Neural cell (in vitro differentiated cells): ENCODE measurements at regions not wholly inside any gene's neighbourhood (a gene's known extent, or its start where the extent isn't known, plus 50 kb on each side); places are given as distances from the start of the nearest gene placed in this dataset.

Experiments used
- H2AFZ ChIP-seq: fragments of 200-600, 300-800 bp; sonication (generic), shearing (Covaris generic); 2 replicates; pipeline ENCODE4 v1.6.0; 2014; ENCODE audit warnings: low read depth, mild to moderate bottlenecking, antibody characterized with exemption, low read length, moderate library complexity
- H3F3A ChIP-seq: fragments of 200-600 bp; shearing (Covaris generic); 2 replicates; pipeline ENCODE4 v1.6.1; 2016; ENCODE audit warnings: mild to moderate bottlenecking, moderate library complexity, mixed read lengths, antibody characterized with exemption, low read length; ENCODE audit not compliant: insufficient read depth, poor library complexity, severe bottlenecking
- H3K27ac ChIP-seq: fragments of 200-600, 300-800 bp; sonication (generic), shearing (Covaris generic); 2 replicates; pipeline ENCODE4 v1.5.1; 2014; ENCODE audit warnings: mild to moderate bottlenecking, low read length, moderate library complexity
- H3K27me3 ChIP-seq: fragments of 300-800, 200-600 bp; sonication (generic), shearing (Covaris generic); 2 replicates; pipeline ENCODE4 v1.6.0; 2014; ENCODE audit warnings: mild to moderate bottlenecking, low read depth, low read length, moderate library complexity; ENCODE audit not compliant: insufficient read depth
- H3K36me3 ChIP-seq: fragments of 300-800, 200-600 bp; sonication (generic), shearing (Covaris generic); 2 replicates; pipeline ENCODE4 v1.5.1; 2014; ENCODE audit warnings: mild to moderate bottlenecking, antibody characterized with exemption, low read length, moderate library complexity; ENCODE audit not compliant: insufficient read depth
- H3K4me2 ChIP-seq: fragments of 300-800, 200-600 bp; sonication (generic), shearing (Covaris generic); 2 replicates; pipeline ENCODE4 v1.6.0; 2014; ENCODE audit warnings: mild to moderate bottlenecking, low read length
- H3K4me3 ChIP-seq: fragments of 300-800, 200-600 bp; sonication (generic), shearing (Covaris generic); 2 replicates; pipeline ENCODE4 v1.5.1; 2014; ENCODE audit warnings: mild to moderate bottlenecking, low read length, moderate library complexity
- H3K79me2 ChIP-seq: fragments of 200-600 bp; shearing (Covaris generic); replicated peaks from 2 replicates; pipeline ENCODE4 v1.6.0; 2014; ENCODE audit warnings: mild to moderate bottlenecking, low read length, moderate library complexity; ENCODE audit not compliant: insufficient read depth
- H3K9ac ChIP-seq: fragments of 300-800, 200-600 bp; sonication (generic), shearing (Covaris generic); 2 replicates; pipeline ENCODE4 v1.6.1; 2016; ENCODE audit warnings: mild to moderate bottlenecking, low read length, mixed read lengths
- H3K9me2 ChIP-seq: fragments of 200-600 bp; shearing (Covaris generic); 2 replicates; pipeline ENCODE4 v1.6.1; 2016; ENCODE audit warnings: mild to moderate bottlenecking, low read length, mixed read lengths; ENCODE audit not compliant: insufficient read depth
- H3K9me3 ChIP-seq: fragments of 200-600, 300-800 bp; sonication (generic), shearing (Covaris generic); 2 replicates; pipeline ENCODE4 v1.6.1; 2016; ENCODE audit warnings: mild to moderate bottlenecking, mixed run types, low read length, moderate library complexity, mixed read lengths
- H4K20me1 ChIP-seq: fragments of 200-600 bp; shearing (Covaris generic); 2 replicates; pipeline ENCODE4 v1.6.1; 2016; ENCODE audit warnings: mild to moderate bottlenecking, mixed run types; ENCODE audit not compliant: insufficient read depth
- EP300 ChIP-seq: fragments of 450-650 bp; conservative IDR thresholded peaks from 2 replicates; pipeline ENCODE4 v1.6.1; 2014; ENCODE audit warnings: antibody characterized with exemption, mild to moderate bottlenecking, moderate library complexity; ENCODE audit not compliant: poor library complexity, severe bottlenecking
- EZH2 ChIP-seq: fragments of 200-600, 300-800 bp; shearing (Covaris generic), sonication (generic); IDR thresholded peaks from 2 replicates; pipeline ENCODE4 v1.6.1; 2014; ENCODE audit warnings: antibody characterized with exemption, low read length, borderline replicate concordance, mild to moderate bottlenecking; ENCODE audit not compliant: insufficient read depth, poor library complexity, severe bottlenecking
- MXI1 ChIP-seq: fragments of 450-650 bp; conservative IDR thresholded peaks from 2 replicates; pipeline ENCODE4 v1.6.1; 2014; ENCODE audit warnings: antibody characterized with exemption, mild to moderate bottlenecking; ENCODE audit not compliant: poor library complexity, severe bottlenecking
- POLR2AphosphoS5 ChIP-seq: IDR thresholded peaks from 2 replicates; pipeline ENCODE4 v1.6.1; 2012
- RAD21 ChIP-seq: fragments of 450-650 bp; conservative IDR thresholded peaks from 2 replicates; pipeline ENCODE4 v1.6.1; 2014; ENCODE audit warnings: antibody characterized with exemption, mild to moderate bottlenecking, moderate library complexity
- SMC3 ChIP-seq: fragments of 450-650 bp; conservative IDR thresholded peaks from 2 replicates; pipeline ENCODE4 v1.6.1; 2014; ENCODE audit warnings: antibody characterized with exemption, mild to moderate bottlenecking, moderate library complexity; ENCODE audit not compliant: poor library complexity
- TAF1 ChIP-seq: IDR thresholded peaks from 2 replicates; pipeline ENCODE4 v1.6.1; 2012; ENCODE audit warnings: low read depth
- TF ChIP-seq, protein P1 (sequence below): fragments of 450-650 bp; IDR thresholded peaks from 2 replicates; pipeline ENCODE4 v1.5.1; 2014; ENCODE audit warnings: antibody characterized with exemption, mild to moderate bottlenecking, moderate library complexity; ENCODE audit not compliant: poor library complexity, severe bottlenecking
- TF ChIP-seq, protein P2 (sequence below): IDR thresholded peaks from 2 replicates; pipeline ENCODE4 v1.6.1; 2012; ENCODE audit warnings: borderline replicate concordance

DNA sequence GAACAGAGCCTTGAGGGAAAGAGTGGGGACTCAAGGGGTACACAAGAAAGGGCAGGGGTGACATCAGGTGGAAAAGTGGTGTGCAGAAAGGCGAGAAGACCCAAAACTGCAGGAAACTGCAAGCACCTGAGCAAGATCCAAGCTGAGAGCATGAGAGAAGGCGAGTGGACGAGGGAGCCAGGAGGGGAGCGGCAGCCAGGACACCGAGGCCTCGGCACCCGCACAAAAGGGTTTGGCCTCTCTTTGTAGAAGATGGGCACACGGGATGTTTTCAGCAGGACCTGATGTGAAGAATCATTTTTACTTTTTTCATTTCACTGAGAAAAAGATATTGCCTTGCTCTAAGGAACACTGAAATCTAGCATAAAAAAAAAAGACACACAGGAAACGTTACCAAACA, 82.1 kb upstream of the FOXQ1 start:
- Histone ChIP-seq H2AFZ (no peak overlapping the region), H3K36me3 (no peaks in the 10 kb centered on the region), H3K27ac (no peak overlapping the region), H3K9ac (no peak overlapping the region), H3K4me2 (no peak overlapping the region), H4K20me1 (no peaks in the 10 kb centered on the region), H3K4me3 (no peak overlapping the region), H3K79me2 (no peaks in the 10 kb centered on the region), H3F3A (no peaks in the 10 kb centered on the region), H3K27me3 (no peaks in the 10 kb centered on the region), H3K9me2 (no peaks in the 10 kb centered on the region), H3K9me3 (no peaks in the 10 kb centered on the region)
- TF ChIP-seq RAD21 (no peak), EP300 (no peak), POLR2AphosphoS5 (no peak), TAF1 (no peak), SMC3 (no peak), MXI1 (no peak), EZH2 (no peak)
- TF ChIP-seq, protein P1, sequence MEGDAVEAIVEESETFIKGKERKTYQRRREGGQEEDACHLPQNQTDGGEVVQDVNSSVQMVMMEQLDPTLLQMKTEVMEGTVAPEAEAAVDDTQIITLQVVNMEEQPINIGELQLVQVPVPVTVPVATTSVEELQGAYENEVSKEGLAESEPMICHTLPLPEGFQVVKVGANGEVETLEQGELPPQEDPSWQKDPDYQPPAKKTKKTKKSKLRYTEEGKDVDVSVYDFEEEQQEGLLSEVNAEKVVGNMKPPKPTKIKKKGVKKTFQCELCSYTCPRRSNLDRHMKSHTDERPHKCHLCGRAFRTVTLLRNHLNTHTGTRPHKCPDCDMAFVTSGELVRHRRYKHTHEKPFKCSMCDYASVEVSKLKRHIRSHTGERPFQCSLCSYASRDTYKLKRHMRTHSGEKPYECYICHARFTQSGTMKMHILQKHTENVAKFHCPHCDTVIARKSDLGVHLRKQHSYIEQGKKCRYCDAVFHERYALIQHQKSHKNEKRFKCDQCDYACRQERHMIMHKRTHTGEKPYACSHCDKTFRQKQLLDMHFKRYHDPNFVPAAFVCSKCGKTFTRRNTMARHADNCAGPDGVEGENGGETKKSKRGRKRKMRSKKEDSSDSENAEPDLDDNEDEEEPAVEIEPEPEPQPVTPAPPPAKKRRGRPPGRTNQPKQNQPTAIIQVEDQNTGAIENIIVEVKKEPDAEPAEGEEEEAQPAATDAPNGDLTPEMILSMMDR: no peak
- TF ChIP-seq, protein P2, sequence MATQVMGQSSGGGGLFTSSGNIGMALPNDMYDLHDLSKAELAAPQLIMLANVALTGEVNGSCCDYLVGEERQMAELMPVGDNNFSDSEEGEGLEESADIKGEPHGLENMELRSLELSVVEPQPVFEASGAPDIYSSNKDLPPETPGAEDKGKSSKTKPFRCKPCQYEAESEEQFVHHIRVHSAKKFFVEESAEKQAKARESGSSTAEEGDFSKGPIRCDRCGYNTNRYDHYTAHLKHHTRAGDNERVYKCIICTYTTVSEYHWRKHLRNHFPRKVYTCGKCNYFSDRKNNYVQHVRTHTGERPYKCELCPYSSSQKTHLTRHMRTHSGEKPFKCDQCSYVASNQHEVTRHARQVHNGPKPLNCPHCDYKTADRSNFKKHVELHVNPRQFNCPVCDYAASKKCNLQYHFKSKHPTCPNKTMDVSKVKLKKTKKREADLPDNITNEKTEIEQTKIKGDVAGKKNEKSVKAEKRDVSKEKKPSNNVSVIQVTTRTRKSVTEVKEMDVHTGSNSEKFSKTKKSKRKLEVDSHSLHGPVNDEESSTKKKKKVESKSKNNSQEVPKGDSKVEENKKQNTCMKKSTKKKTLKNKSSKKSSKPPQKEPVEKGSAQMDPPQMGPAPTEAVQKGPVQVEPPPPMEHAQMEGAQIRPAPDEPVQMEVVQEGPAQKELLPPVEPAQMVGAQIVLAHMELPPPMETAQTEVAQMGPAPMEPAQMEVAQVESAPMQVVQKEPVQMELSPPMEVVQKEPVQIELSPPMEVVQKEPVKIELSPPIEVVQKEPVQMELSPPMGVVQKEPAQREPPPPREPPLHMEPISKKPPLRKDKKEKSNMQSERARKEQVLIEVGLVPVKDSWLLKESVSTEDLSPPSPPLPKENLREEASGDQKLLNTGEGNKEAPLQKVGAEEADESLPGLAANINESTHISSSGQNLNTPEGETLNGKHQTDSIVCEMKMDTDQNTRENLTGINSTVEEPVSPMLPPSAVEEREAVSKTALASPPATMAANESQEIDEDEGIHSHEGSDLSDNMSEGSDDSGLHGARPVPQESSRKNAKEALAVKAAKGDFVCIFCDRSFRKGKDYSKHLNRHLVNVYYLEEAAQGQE: no peak

DNA sequence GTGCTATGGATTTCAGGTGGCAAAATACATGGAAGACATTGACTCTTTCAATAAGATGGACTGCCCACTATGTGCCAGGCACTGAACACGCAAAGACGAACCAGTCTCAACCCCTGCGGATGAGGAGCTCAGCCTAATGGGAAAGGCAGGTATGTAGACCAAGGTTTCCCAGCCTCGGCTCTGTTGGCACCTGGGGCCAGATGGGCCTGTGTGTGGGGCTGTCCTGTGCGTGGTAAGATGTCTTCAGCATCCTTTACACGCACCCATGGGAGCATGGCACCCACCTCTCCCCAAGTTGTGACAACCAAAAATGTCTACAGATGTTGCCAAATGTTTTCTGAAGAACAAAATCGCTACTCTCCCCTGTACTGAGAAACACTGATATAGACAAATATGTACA, 82.6 kb upstream of the FOXQ1 start:
- Histone ChIP-seq H3K79me2 (no peaks in the 10 kb centered on the region), H3K4me3 (no peak overlapping the region), H3K27me3 (no peaks in the 10 kb centered on the region), H2AFZ (no peak overlapping the region), H3K9me3 (no peaks in the 10 kb centered on the region), H3K4me2 (no peak overlapping the region), H3F3A (no peaks in the 10 kb centered on the region), H3K9ac (no peak overlapping the region), H3K36me3 (no peaks in the 10 kb centered on the region), H4K20me1 (no peaks in the 10 kb centered on the region), H3K27ac (no peak overlapping the region), H3K9me2 (no peaks in the 10 kb centered on the region)
- TF ChIP-seq MXI1 (no peak), RAD21 (no peak), POLR2AphosphoS5 (no peak)
- TF ChIP-seq, protein P1: no peak
